A549 (cell line): ENCODE measurements at regions not wholly inside any gene's neighbourhood (a gene's known extent, or its start where the extent isn't known, plus 50 kb on each side); places are given as distances from the start of the nearest gene placed in this dataset.

Experiments
- ATAC-seq, 2 experiments: fragments of 200-7000 bp in 1 of 2; fragments of >200 bp in 1 of 2; cut with Nextera tagmentation in 1 of 2; cut with Tn5 transposase in 1 of 2; 3 replicates each; pipeline versions ENCODE4 v1.8.0 to v1.9.1; 2018 to 2020; ENCODE audit warnings: mild to moderate bottlenecking in 1 of 2, moderate library complexity in 1 of 2
- CTCF ChIA-PET: fragments of 300-600 bp; sonication (Branson Sonifier 250); formaldehyde crosslinking; extraction: SDS; loops from one replicate; lab custom pipeline; 2021; ENCODE audit warnings: antibody characterized with exemption, inconsistent platforms; lab: Yijun Ruan, JAX
- POLR2A ChIA-PET: fragments of 350-600 bp; formaldehyde crosslinking; extraction: SDS; loops from one replicate; lab custom pipeline; 2021; ENCODE audit warnings: antibody characterized with exemption, inconsistent platforms; lab: Yijun Ruan, JAX
- DNase-seq, 2 experiments: peaks; one replicate each; pipeline versions ENCODE4 v3.0.0 to v3.0.0-alpha.2; 2011 to 2016; ENCODE audit warnings: low read depth in 1 of 2, low spot score in 1 of 2
- FAIRE-seq: peaks from 2 replicates; lab custom pipeline; 2011; peaks lifted over from hg19 to GRCh38; lab: Jason Lieb, UNC
- H3K27ac ChIP-seq, 2 experiments: fragments of >200 bp; sonication (Bioruptor Twin); formaldehyde crosslinking; 3 replicates each; pipeline ENCODE4 v1.5.1; 2016 to 2017
- H3K4me1 ChIP-seq: fragments of >200 bp; sonication (Bioruptor Twin); formaldehyde crosslinking; 3 replicates; pipeline ENCODE4 v1.6.1; 2016
- H3K4me2 ChIP-seq: fragments of >200 bp; sonication (Bioruptor Twin); formaldehyde crosslinking; 3 replicates; pipeline ENCODE4 v1.6.1; 2016
- H3K4me3 ChIP-seq: fragments of >200 bp; sonication (Bioruptor Twin); formaldehyde crosslinking; 3 replicates; pipeline ENCODE4 v1.5.1; 2016
- H3K9me3 ChIP-seq: fragments of >200 bp; sonication (Bioruptor Twin); formaldehyde crosslinking; 3 replicates; pipeline ENCODE4 v1.6.1; 2016
- ATOH8 ChIP-seq: fragments of 250-450 bp; sonication (Bioruptor Pico); IDR thresholded peaks from 2 replicates; pipeline ENCODE4 v1.5.0; 2020; ENCODE audit warnings: low read depth, mild to moderate bottlenecking, moderate library complexity
- BHLHE40 ChIP-seq: IDR thresholded peaks from 2 replicates; pipeline ENCODE4 v1.6.1; 2012; ENCODE audit warnings: low read depth, low read length, inconsistent platforms
- CBX8 ChIP-seq: fragments of 200-600 bp; sonication (generic); IDR thresholded peaks from 2 replicates; pipeline ENCODE4 v1.6.1; 2016
- CEBPB ChIP-seq, 2 experiments: fragments of >200 bp in 1 of 2; sonication (Bioruptor Twin) in 1 of 2; formaldehyde crosslinking in 1 of 2; IDR thresholded peaks; 2 replicates each; pipeline ENCODE4 v1.6.1; 2012 to 2016
- ELK1 ChIP-seq: fragments of 150-350 bp; IDR thresholded peaks from 2 replicates; pipeline ENCODE4 v1.6.1; 2014; ENCODE audit warnings: low read depth, mild to moderate bottlenecking, low read length
- EP300 ChIP-seq, 2 experiments: fragments of >200 bp; sonication (Bioruptor Twin); formaldehyde crosslinking; IDR thresholded peaks; 2 replicates in 1 of 2; 3 replicates in 1 of 2; pipeline ENCODE4 v1.6.1; 2016 to 2017
- ESRRA ChIP-seq: fragments of 150-350 bp; IDR thresholded peaks from 2 replicates; pipeline ENCODE4 v1.6.1; 2014; ENCODE audit warnings: mild to moderate bottlenecking, low read length, borderline replicate concordance
- FOSL2 ChIP-seq, 2 experiments: fragments of 450-650 bp in 1 of 2; fragments of >200 bp in 1 of 2; sonication (Bioruptor Twin) in 1 of 2; formaldehyde crosslinking; IDR thresholded peaks; 2 replicates each; pipeline versions ENCODE4 v1.5.0 to v1.6.1; 2016 to 2020; ENCODE audit warnings: mild to moderate bottlenecking in 1 of 2, moderate library complexity in 1 of 2
- HDAC2 ChIP-seq: fragments of 200-600 bp; sonication (generic); IDR thresholded peaks from 2 replicates; pipeline ENCODE4 v1.6.1; 2016
- HEYL ChIP-seq: fragments of 250-450 bp; sonication (Bioruptor Pico); IDR thresholded peaks from 2 replicates; pipeline ENCODE4 v1.8.0; 2021; ENCODE audit warnings: mild to moderate bottlenecking, moderate library complexity
- HOXB13 ChIP-seq: fragments of 250-450 bp; sonication (Bioruptor Pico); IDR thresholded peaks from 2 replicates; pipeline ENCODE4 v1.5.0; 2020; ENCODE audit warnings: low read depth, mild to moderate bottlenecking, moderate library complexity
- JUN ChIP-seq, 2 experiments: fragments of >200 bp; sonication (Bioruptor Twin); formaldehyde crosslinking; IDR thresholded peaks; 2 replicates in 1 of 2; 3 replicates in 1 of 2; pipeline ENCODE4 v1.6.1; 2016 to 2017
- KDM1A ChIP-seq: fragments of 200-600 bp; sonication (generic); IDR thresholded peaks from 2 replicates; pipeline ENCODE4 v1.6.1; 2016; ENCODE audit warnings: low read depth, mild to moderate bottlenecking
- MAFK ChIP-seq: fragments of 450-650 bp; IDR thresholded peaks from 2 replicates; pipeline ENCODE4 v1.6.1; 2014; ENCODE audit not compliant: partially characterized antibody
- MAX ChIP-seq: IDR thresholded peaks from 2 replicates; pipeline ENCODE4 v1.6.1; 2012
- NPAS2 ChIP-seq: fragments of 250-450 bp; sonication (Bioruptor Pico); IDR thresholded peaks from 2 replicates; pipeline ENCODE4 v1.8.0; 2022; ENCODE audit warnings: mild to moderate bottlenecking, moderate library complexity, borderline replicate concordance
- NR3C1 ChIP-seq: fragments of >200 bp; sonication (Bioruptor Twin); formaldehyde crosslinking; IDR thresholded peaks from 3 replicates; pipeline ENCODE4 v1.6.1; 2017
- POLR2A ChIP-seq: IDR thresholded peaks from 2 replicates; pipeline ENCODE4 v1.6.1; 2012; ENCODE audit warnings: mild to moderate bottlenecking, low read length
- RAD21 ChIP-seq, 2 experiments: fragments of >200 bp in 1 of 2; sonication (Bioruptor Twin) in 1 of 2; formaldehyde crosslinking in 1 of 2; IDR thresholded peaks in 1 of 2; conservative IDR thresholded peaks in 1 of 2; 2 replicates in 1 of 2; 3 replicates in 1 of 2; pipeline ENCODE4 v1.6.1; 2012 to 2018; ENCODE audit warnings: inconsistent platforms in 1 of 2
- RCOR1 ChIP-seq: fragments of 150-350 bp; IDR thresholded peaks from 2 replicates; pipeline ENCODE4 v1.6.1; 2014; ENCODE audit warnings: antibody characterized with exemption, low read length, low read depth
- RNF2 ChIP-seq: fragments of 200-600 bp; sonication (generic); IDR thresholded peaks from 2 replicates; pipeline ENCODE4 v1.6.1; 2016; ENCODE audit warnings: low read depth, mild to moderate bottlenecking, antibody characterized with exemption, moderate library complexity, borderline replicate concordance
- ZSCAN20 ChIP-seq: fragments of 250-450 bp; sonication (Bioruptor Pico); IDR thresholded peaks from 2 replicates; pipeline ENCODE4 v1.8.0; 2022; ENCODE audit warnings: mild to moderate bottlenecking, moderate library complexity
- WGBS: methylation state at CpG from one replicate; pipeline ENCODE4 v1.1.6; 2017; ENCODE audit errors: missing lambda C conversion rate; 5-methylcytosine and 5-hydroxymethylcytosine counted together
- TF ChIP-seq, protein P1 (sequence below): fragments of >200 bp; sonication (Bioruptor Twin); formaldehyde crosslinking; IDR thresholded peaks from 3 replicates; pipeline ENCODE4 v1.5.1; 2016

GRCh38 chr1:82195245-82195644 is 394.5 kb downstream of the ADGRL2 start:
- FAIRE-seq (no peak), ATAC-seq (no peak), DNase-seq (no peak)
- H3K9me3 ChIP-seq: no peaks in the 10 kb centered on the region
- 40% methylated on average over 3 of the region's 3 CpGs for WGBS
- H3K4me2 ChIP-seq: no peak overlapping the region
- H3K4me3 ChIP-seq: no peak overlapping the region
- no peaks in the 10 kb centered on the region for H3K4me1 ChIP-seq
- ChIA-PET CTCF (no interaction called here), POLR2A (no interaction called here)
- TF ChIP-seq HEYL (CRISPR knock-in tag) (no peak), FOSL2 (IDR thresholded peaks at IDR 0.05) (no peak), FOSL2 (CRISPR knock-in tag; IDR thresholded peaks at IDR 0.05) (no peak), NR3C1 (no peak), MAFK (no peak), POLR2A (no peak), MAX (no peak), HDAC2 (no peak), KDM1A (no peak), ELK1 (no peak), CBX8 (no peak), ATOH8 (CRISPR knock-in tag) (no peak), JUN (IDR thresholded peaks at IDR 0.05) (no peak), NPAS2 (CRISPR knock-in tag) (no peak), ESRRA (no peak), CEBPB (IDR thresholded peaks at IDR 0.05) (no peak)
- TF ChIP-seq, protein P1, sequence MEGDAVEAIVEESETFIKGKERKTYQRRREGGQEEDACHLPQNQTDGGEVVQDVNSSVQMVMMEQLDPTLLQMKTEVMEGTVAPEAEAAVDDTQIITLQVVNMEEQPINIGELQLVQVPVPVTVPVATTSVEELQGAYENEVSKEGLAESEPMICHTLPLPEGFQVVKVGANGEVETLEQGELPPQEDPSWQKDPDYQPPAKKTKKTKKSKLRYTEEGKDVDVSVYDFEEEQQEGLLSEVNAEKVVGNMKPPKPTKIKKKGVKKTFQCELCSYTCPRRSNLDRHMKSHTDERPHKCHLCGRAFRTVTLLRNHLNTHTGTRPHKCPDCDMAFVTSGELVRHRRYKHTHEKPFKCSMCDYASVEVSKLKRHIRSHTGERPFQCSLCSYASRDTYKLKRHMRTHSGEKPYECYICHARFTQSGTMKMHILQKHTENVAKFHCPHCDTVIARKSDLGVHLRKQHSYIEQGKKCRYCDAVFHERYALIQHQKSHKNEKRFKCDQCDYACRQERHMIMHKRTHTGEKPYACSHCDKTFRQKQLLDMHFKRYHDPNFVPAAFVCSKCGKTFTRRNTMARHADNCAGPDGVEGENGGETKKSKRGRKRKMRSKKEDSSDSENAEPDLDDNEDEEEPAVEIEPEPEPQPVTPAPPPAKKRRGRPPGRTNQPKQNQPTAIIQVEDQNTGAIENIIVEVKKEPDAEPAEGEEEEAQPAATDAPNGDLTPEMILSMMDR: no peak
- no peak overlapping the region for H3K27ac ChIP-seq

GRCh38 chr1:82185084-82185483 is 384.4 kb downstream of the ADGRL2 start:
- CTCF ChIA-PET: no interaction called here

GRCh38 chr1:82181846-82182245 is 381.1 kb downstream of the ADGRL2 start:
- ChIA-PET POLR2A (no interaction called here), CTCF (no interaction called here)
- WGBS: 88% methylated on average over 1 of the region's 1 CpG
- Histone ChIP-seq H3K27ac (no peak overlapping the region), H3K9me3 (no peaks in the 10 kb centered on the region), H3K4me3 (no peak overlapping the region), H3K4me1 (no peaks in the 10 kb centered on the region), H3K4me2 (no peak overlapping the region)
- no peak for FAIRE-seq
- ATAC-seq: no peak
- TF ChIP-seq HOXB13 (CRISPR knock-in tag): no peak
- TF ChIP-seq NPAS2 (CRISPR knock-in tag): no peak
- no peak for TF ChIP-seq BHLHE40
- no peak for TF ChIP-seq RAD21 (conservative IDR thresholded peaks at IDR 0.05 in 1 of 2, IDR thresholded peaks at IDR 0.05 in 1 of 2)
- no peak for TF ChIP-seq ZSCAN20 (CRISPR knock-in tag)
- TF ChIP-seq EP300 (IDR thresholded peaks at IDR 0.05): no peak
- DNase-seq: no peak

More at GRCh38 chr1:82185084-82185483, 384.4 kb downstream of the ADGRL2 start:
- TF ChIP-seq, protein P1: no peak
- TF ChIP-seq RNF2: no peak
- no peak for TF ChIP-seq RCOR1
- Histone ChIP-seq H3K9me3 (no peaks in the 10 kb centered on the region), H3K4me3 (no peak overlapping the region), H3K4me2 (no peak overlapping the region), H3K4me1 (no peaks in the 10 kb centered on the region), H3K27ac (no peak overlapping the region)
- POLR2A ChIA-PET: no interaction called here
- ATAC-seq (no peak), FAIRE-seq (no peak), DNase-seq (no peak)
- 24% methylated on average over 3 of the region's 3 CpGs for WGBS
